AG09309 (cell line): ENCODE measurements at regions not wholly inside any gene's neighbourhood (a gene's known extent, or its start where the extent isn't known, plus 50 kb on each side); places are given as distances from the start of the nearest gene placed in this dataset.

ENCODE experiments used
- DNase-seq: peaks from one replicate; pipeline ENCODE4 v3.0.0-alpha.2; 2010; ENCODE audit warnings: low read depth
- H3K4me3 ChIP-seq: 2 replicates; pipeline ENCODE4 v1.5.1; 2011; ENCODE audit warnings: mild to moderate bottlenecking, low read depth, low read length, moderate library complexity; ENCODE audit not compliant: control insufficient read depth
- TF ChIP-seq, protein P1 (sequence below): IDR thresholded peaks from 2 replicates; pipeline ENCODE4 v1.5.1; 2011; ENCODE audit warnings: mild to moderate bottlenecking, low read depth, low read length, inconsistent platforms; ENCODE audit not compliant: insufficient read depth, control insufficient read depth; ENCODE audit errors: missing control alignments

DNA sequence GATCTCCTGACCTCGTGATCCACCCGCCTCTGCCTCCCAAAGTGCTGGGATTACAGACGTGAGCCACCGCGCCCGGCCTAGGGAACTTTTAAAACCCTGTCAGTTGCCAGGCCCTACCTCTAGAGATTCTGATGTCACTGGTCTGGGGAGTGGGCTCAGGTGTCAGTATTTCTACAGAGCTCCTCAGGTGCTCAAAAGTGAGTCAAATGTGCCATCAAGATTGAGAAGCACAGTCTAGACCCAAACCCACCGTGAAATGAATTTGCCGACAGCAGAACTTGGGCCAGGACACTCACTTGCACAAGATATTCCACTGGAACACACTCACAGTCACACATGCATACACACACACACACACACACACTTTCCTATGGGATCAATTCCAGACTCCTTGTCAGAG, 215.5 kb downstream of the RRAGC start:
- no peak for DNase-seq
- TF ChIP-seq, protein P1, sequence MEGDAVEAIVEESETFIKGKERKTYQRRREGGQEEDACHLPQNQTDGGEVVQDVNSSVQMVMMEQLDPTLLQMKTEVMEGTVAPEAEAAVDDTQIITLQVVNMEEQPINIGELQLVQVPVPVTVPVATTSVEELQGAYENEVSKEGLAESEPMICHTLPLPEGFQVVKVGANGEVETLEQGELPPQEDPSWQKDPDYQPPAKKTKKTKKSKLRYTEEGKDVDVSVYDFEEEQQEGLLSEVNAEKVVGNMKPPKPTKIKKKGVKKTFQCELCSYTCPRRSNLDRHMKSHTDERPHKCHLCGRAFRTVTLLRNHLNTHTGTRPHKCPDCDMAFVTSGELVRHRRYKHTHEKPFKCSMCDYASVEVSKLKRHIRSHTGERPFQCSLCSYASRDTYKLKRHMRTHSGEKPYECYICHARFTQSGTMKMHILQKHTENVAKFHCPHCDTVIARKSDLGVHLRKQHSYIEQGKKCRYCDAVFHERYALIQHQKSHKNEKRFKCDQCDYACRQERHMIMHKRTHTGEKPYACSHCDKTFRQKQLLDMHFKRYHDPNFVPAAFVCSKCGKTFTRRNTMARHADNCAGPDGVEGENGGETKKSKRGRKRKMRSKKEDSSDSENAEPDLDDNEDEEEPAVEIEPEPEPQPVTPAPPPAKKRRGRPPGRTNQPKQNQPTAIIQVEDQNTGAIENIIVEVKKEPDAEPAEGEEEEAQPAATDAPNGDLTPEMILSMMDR, result no peak
- no peak overlapping the region for H3K4me3 ChIP-seq

DNA sequence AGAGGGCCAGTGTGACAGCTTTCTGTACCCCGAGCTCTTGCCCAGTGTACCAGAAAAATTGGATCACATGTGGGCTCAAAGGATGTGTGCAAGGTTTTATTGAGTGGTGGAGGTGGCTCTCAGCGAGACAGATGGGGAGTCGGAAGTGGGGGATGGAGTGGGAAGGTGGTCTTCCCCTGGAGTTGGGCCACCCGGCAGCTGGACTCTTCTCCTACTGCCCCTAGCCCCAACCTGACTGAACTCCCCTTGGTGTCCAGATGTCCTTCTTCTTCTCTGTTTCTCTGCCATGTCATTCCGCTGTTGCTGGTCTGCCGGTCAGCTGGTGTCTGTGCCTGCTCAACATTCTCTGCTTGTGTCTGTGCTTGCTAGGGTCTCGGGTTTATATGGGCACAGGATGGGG, 217.9 kb downstream of the RRAGC start:
- TF ChIP-seq, protein P1, result no peak
- no peak for DNase-seq
- no peak overlapping the region for H3K4me3 ChIP-seq

DNA sequence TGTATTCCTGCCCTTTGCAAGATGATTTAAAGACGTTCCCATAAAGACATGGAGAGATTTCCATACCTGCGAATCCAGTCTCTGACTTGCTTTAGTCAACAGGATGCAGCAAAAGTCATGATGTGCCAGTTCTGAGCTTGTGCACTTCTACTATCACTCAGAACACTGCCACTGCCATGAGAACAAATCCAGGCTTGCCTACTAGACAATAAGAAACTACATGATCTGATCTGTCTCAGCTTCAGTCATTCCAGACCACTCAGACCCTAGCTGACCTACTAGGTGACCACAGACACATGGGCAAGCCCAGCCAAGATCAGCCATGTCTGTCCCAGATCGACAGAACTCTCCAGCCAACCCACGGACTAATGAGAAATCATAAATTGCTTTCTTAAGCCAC, 219.2 kb downstream of the RRAGC start:
- no peak overlapping the region for H3K4me3 ChIP-seq
- DNase-seq, result no peak
- TF ChIP-seq, protein P1, result no peak

DNA sequence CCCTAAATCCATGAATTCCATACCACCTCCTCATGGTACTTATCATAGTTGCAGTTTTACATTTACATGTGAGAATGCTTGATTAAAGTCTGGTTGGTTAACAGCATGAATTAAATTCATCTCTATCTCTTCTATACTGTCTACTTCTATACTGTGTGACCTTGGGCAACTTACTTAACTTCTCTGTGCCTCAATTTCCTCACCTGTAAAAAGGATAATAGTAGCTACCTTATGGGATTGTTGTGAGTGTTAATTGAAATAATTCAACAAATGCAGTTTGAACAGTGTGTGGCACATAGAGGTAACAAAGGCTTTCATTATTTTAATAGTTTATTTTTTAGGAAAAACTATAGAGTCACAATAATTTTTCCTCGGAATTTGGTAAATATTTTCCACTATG, 231.3 kb downstream of the RRAGC start:
- no peak for DNase-seq
- no peak overlapping the region for H3K4me3 ChIP-seq
- TF ChIP-seq, protein P1, result no peak

DNA sequence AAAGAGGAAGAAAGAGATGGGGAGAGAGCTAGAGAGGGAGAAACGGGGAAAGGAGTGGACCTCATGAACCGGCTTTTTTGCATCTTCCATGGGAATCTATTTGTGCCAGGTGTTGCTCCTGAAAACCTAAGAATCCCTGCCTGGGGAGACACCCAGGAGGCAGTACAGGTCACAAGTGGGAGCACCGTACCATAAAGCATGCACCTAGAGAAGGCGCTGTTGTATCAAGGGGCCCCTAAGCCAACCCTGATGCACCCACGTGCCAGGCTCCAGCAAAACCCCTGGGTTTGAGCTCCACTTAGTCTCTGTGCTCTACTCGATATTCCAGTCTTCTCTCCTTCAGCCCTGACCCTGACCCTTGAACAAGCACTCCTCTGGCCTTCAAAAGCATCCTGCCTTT, 233.6 kb downstream of the RRAGC start:
- TF ChIP-seq, protein P1, result no peak
- DNase-seq, result no peak
- H3K4me3 ChIP-seq, result no peak overlapping the region

DNA sequence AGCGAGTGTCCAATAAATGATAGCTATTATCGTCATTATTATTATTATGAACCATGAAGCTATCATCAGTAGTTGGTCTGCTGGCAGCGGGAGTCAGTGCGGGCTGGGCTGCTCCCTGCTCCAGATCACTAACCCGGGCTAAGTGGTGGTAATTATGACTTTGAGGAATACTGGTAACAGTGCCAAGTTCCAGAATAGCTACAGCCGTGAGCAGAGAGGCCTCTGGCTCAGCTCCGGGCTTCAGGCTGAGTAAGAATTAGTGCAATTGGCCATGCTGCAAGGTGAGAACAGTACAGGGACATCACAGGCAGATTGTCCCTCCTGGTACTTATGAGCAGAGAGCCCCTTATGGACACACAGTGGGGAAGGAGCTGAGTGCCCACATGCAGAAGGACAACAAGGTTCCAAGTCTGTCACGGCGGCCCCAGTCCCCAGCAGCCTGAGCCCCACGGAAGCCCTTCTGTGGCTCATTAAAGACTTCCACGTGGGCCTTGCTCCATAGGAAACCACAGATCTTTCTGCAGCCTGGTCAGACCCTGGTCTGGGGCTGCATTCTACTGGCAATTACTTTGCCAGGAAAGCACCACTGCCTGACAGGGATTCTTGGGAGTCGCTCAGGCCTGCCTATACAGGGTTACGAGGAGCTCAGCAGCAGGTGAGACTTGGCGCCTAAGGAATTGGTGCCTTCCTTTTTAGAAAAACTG, 235.1 kb downstream of the RRAGC start:
- TF ChIP-seq, protein P1, result no peak
- DNase-seq, result no peak
- H3K4me3 ChIP-seq, result no peak overlapping the region
